Caco-2 (cell line): ENCODE measurements at regions not wholly inside any gene's neighbourhood (a gene's known extent, or its start where the extent isn't known, plus 50 kb on each side); places are given as distances from the start of the nearest gene placed in this dataset.
A peak's percentile ranks its signal among the peaks of the same experiment; 100 is the strongest.

Experiments used
- BruUV-seq: library from RNA; stranded (reverse); fragments of 400-500 nt; replicated peaks from 2 replicates; lab custom pipeline; 2021; lab: Mats Ljungman, UMichigan
- CTCF ChIA-PET: fragments of 300-600 bp; sonication (Branson Sonifier 250); formaldehyde crosslinking; loops from one replicate; lab custom pipeline; 2022; ENCODE audit warnings: antibody characterized with exemption; lab: Charles Lee
- POLR2A ChIA-PET: fragments of 300-600 bp; sonication (Branson Sonifier 250); formaldehyde crosslinking; loops from one replicate; lab custom pipeline; 2022; ENCODE audit warnings: antibody characterized with exemption; lab: Charles Lee
- DNase-seq, 2 experiments: peaks; one replicate each; pipeline versions ENCODE4 v3.0.0 to v3.0.0-alpha.2; 2020 to 2022
- H3K27me3 ChIP-seq: replicated peaks from 2 replicates; pipeline ENCODE4 v1.6.0; 2011; ENCODE audit warnings: low read length; ENCODE audit not compliant: control insufficient read depth, insufficient read depth
- H3K36me3 ChIP-seq: 2 replicates; pipeline ENCODE4 v1.5.1; 2011; ENCODE audit warnings: low read length; ENCODE audit not compliant: control insufficient read depth, insufficient read depth
- H3K4me1 ChIP-seq: fragments of 250-450 bp; sonication (Bioruptor Pico); 2 replicates; pipeline ENCODE4 v1.5.1; 2020; ENCODE audit warnings: mild to moderate bottlenecking
- H3K4me3 ChIP-seq: 2 replicates; pipeline ENCODE4 v1.5.1; 2011; ENCODE audit warnings: low read depth, mild to moderate bottlenecking, control low read depth, low read length
- H3K9me3 ChIP-seq: fragments of 250-450 bp; sonication (Bioruptor Pico); 2 replicates; pipeline ENCODE4 v1.5.1; 2020; ENCODE audit warnings: mild to moderate bottlenecking, moderate library complexity
- H3K27ac Mint-ChIP-seq: one replicate; pipeline ENCODE4 v1.8.0; 2022; ENCODE audit warnings: mixed read lengths; ENCODE audit not compliant: unreplicated experiment
- H3K27me3 Mint-ChIP-seq: one replicate; pipeline ENCODE4 v1.8.0; 2022; ENCODE audit warnings: mixed read lengths; ENCODE audit not compliant: insufficient read depth, unreplicated experiment
- H3K36me3 Mint-ChIP-seq: one replicate; pipeline ENCODE4 v1.8.0; 2022; ENCODE audit warnings: mild to moderate bottlenecking, mixed read lengths; ENCODE audit not compliant: insufficient read depth, unreplicated experiment
- H3K4me1 Mint-ChIP-seq: one replicate; pipeline ENCODE4 v1.8.0; 2022; ENCODE audit warnings: low read depth, mixed read lengths; ENCODE audit not compliant: unreplicated experiment
- H3K4me3 Mint-ChIP-seq: one replicate; pipeline ENCODE4 v1.8.0; 2022; ENCODE audit warnings: mild to moderate bottlenecking, moderate library complexity, mixed read lengths; ENCODE audit not compliant: unreplicated experiment
- H3K9me3 Mint-ChIP-seq: one replicate; pipeline ENCODE4 v1.8.0; 2022; ENCODE audit warnings: mixed read lengths; ENCODE audit not compliant: unreplicated experiment
- intact Hi-C: fragments of 100-400 bp; cut with micrococcal nuclease; formaldehyde crosslinking; loops from one replicate; pipeline ENCODE4 v1.10.0; 2022; ENCODE audit not compliant: unreplicated experiment
- TF ChIP-seq, protein P1 (sequence below), 2 experiments: fragments of 200-600 bp in 1 of 2; IDR thresholded peaks; 1 replicate in 1 of 2; 2 replicates in 1 of 2; pipeline versions ENCODE4 v1.5.1 to v1.8.0; 2011 to 2022; ENCODE audit warnings: antibody characterized with exemption in 1 of 2, control low read depth in 1 of 2, inconsistent platforms in 1 of 2, low read depth in 1 of 2, low read length in 1 of 2, mild to moderate bottlenecking in 1 of 2, moderate library complexity in 1 of 2; ENCODE audit not compliant: insufficient read depth in 1 of 2, severe bottlenecking in 1 of 2, unreplicated experiment in 1 of 2

DNA sequence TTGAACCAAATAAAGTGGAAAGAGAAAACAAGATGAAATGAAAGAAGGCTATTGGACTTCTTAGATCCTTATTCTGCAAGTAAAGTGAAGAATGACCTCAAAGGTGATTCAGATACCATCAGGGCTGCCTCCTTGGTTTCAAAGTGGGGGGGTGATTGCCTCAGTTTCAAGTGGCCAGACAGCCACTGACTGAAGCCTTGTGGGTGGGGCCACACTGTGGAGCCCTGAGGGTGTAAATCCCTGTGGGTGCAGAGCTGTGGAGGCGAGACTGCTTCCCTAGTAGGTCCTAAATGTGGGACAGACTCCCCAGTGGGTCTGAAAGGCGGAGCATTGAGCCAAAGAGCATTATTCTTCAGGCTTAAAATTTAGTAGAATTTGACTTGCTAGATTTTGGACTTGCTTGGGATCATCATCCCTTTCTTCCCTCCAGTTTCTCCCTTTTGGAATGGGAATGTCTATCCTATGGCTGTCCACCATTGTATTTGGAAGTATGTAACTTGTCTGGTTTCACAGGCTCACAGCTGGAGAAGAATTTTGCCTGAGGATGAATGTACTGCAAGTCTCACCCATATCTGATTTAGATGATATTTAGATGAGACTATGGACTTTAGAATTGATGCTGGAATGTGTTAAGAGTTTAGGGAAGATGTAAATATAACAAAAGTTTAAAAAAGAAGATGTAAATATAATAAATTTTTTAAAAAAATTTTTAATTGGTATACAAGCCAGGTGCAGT lies 71.6 kb upstream of the SOX13 start:
- ChIA-PET CTCF (no interaction called here), POLR2A (no interaction called here)
- no peak overlapping the region for H3K27ac Mint-ChIP-seq
- Histone ChIP-seq H3K27me3 (no peaks in the 10 kb centered on the region), H3K4me3 (no peak overlapping the region), H3K4me1 (peaks cover 11% of the 10 kb centered on the region), H3K36me3 (no peaks in the 10 kb centered on the region), H3K9me3 (no peaks in the 10 kb centered on the region; the same call in 1 of the 2 replicates)
- no peaks in the 10 kb centered on the region for H3K36me3 Mint-ChIP-seq
- peak in 1 of 2 experiments; percentile 39 for DNase-seq
- peaks cover 12% of the 10 kb centered on the region for H3K9me3 Mint-ChIP-seq
- no TSS peak for BruUV-seq
- TF ChIP-seq, protein P1, sequence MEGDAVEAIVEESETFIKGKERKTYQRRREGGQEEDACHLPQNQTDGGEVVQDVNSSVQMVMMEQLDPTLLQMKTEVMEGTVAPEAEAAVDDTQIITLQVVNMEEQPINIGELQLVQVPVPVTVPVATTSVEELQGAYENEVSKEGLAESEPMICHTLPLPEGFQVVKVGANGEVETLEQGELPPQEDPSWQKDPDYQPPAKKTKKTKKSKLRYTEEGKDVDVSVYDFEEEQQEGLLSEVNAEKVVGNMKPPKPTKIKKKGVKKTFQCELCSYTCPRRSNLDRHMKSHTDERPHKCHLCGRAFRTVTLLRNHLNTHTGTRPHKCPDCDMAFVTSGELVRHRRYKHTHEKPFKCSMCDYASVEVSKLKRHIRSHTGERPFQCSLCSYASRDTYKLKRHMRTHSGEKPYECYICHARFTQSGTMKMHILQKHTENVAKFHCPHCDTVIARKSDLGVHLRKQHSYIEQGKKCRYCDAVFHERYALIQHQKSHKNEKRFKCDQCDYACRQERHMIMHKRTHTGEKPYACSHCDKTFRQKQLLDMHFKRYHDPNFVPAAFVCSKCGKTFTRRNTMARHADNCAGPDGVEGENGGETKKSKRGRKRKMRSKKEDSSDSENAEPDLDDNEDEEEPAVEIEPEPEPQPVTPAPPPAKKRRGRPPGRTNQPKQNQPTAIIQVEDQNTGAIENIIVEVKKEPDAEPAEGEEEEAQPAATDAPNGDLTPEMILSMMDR (IDR thresholded peaks at IDR 0.05; ENCODE audit: insufficient read depth in 1 of 2, low read depth in 1 of 2, low read length in 1 of 2, severe bottlenecking in 1 of 2, unreplicated experiment in 1 of 2): no peak
- H3K4me1 Mint-ChIP-seq: peaks cover 25% of the 10 kb centered on the region
- H3K27me3 Mint-ChIP-seq: no peaks in the 10 kb centered on the region
- H3K4me3 Mint-ChIP-seq: peak overlapping the region; percentile 12
- intact Hi-C loops: loop anchor here (10.0 kb wide), 1 partner anchor 123 kb away; no protein-coding TSS in a partner anchor

DNA sequence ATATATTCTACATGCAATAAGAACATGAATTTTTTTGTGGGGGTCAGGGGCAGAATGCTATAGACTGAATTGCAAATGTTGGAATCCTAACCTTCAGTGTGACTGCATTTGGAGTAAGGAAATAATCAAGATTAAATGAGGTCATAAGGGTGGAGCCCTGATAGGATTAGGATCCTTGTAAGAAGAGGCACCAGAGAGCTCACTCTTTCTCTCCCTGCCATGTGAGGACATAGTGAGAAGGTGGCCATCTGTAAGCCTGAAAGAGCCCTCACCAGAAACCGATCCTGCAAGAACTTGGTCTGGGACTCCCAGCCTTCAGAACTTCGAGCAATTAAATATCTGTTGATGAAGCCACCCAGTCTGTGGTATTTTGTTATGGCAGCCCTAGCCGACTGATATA lies 70.3 kb upstream of the SOX13 start:
- CTCF ChIA-PET: no interaction called here
- H3K27ac Mint-ChIP-seq: no peak overlapping the region

DNA sequence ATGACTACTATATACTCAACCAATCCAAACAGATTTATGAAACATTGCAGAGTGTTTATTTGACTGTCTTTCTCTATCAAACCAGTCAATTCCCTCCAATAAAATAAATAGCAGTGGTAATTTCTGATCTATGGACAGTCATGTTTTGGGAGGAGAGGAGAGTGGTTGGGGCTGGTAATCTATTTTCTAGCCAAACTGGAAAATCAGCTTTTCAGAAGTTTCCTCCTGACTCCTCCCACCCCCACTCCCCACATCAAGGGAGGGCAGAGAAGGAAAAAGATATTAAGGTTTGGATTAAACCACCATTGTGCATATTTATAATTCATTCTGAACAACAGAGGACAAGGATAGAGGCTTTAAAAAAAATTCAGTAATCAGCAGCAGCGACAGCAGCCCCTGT lies 69.4 kb upstream of the SOX13 start:
- Histone ChIP-seq H3K27me3 (no peaks in the 10 kb centered on the region), H3K9me3 (no peaks in the 10 kb centered on the region; the same call in 1 of the 2 replicates), H3K4me1 (peaks cover 11% of the 10 kb centered on the region), H3K36me3 (no peaks in the 10 kb centered on the region), H3K4me3 (no peak overlapping the region)
- DNase-seq: peak in 1 of 2 experiments; percentile 27
- Mint-ChIP-seq H3K9me3 (peaks cover 12% of the 10 kb centered on the region), H3K4me1 (peaks cover 20% of the 10 kb centered on the region), H3K36me3 (no peaks in the 10 kb centered on the region), H3K4me3 (no peak overlapping the region), H3K27me3 (no peaks in the 10 kb centered on the region), H3K27ac (no peak overlapping the region)
- intact Hi-C loops: loop anchor here (10.0 kb wide), 1 partner anchor 121 kb away; no protein-coding TSS in a partner anchor
- POLR2A ChIA-PET: interaction anchor here (0.6 kb wide), 1 partner anchor 67 kb away, joined by 6 read pairs; no protein-coding TSS in a partner anchor
- BruUV-seq: no TSS peak
- CTCF ChIA-PET: no interaction called here
- TF ChIP-seq, protein P1 (IDR thresholded peaks at IDR 0.05; ENCODE audit: insufficient read depth in 1 of 2, low read depth in 1 of 2, low read length in 1 of 2, severe bottlenecking in 1 of 2, unreplicated experiment in 1 of 2): no peak

More for the DNA sequence above, 70.3 kb upstream of the SOX13 start:
- H3K4me1 ChIP-seq: peaks cover 11% of the 10 kb centered on the region
- TF ChIP-seq, protein P1 (IDR thresholded peaks at IDR 0.05; ENCODE audit: insufficient read depth in 1 of 2, low read depth in 1 of 2, low read length in 1 of 2, severe bottlenecking in 1 of 2, unreplicated experiment in 1 of 2): no peak
- H3K27me3 Mint-ChIP-seq: no peaks in the 10 kb centered on the region
- no peaks in the 10 kb centered on the region for H3K36me3 Mint-ChIP-seq
- H3K4me1 Mint-ChIP-seq: peaks cover 20% of the 10 kb centered on the region
- H3K27me3 ChIP-seq: no peaks in the 10 kb centered on the region
- H3K9me3 Mint-ChIP-seq: peaks cover 12% of the 10 kb centered on the region
- no TSS peak for BruUV-seq
- DNase-seq: no peak
- POLR2A ChIA-PET: no interaction called here
- H3K4me3 ChIP-seq: no peak overlapping the region
- H3K36me3 ChIP-seq: no peaks in the 10 kb centered on the region
- H3K4me3 Mint-ChIP-seq: no peak overlapping the region
- H3K9me3 ChIP-seq: no peaks in the 10 kb centered on the region; the same call in 1 of the 2 replicates
- intact Hi-C loops: loop anchor here (10.0 kb wide), 1 partner anchor 122 kb away; no protein-coding TSS in a partner anchor
